ENCODE measurements at regions not wholly inside any gene's neighbourhood (a gene's known extent, or its start where the extent isn't known, plus 50 kb on each side); places are given as distances from the start of the nearest gene placed in this dataset.
A peak's percentile ranks its signal among the peaks of the same experiment; 100 is the strongest.

GRCh38 chr12:28874758-28875157, 274.3 kb upstream of the FAR2 start:
- Histone ChIP-seq H3K4me2 (ENCODE audit: low read length) (no peak overlapping the region), H3K9me3 (ENCODE audit: low read length) (no peaks in the 10 kb centered on the region), H3K9ac (ENCODE audit: low read length) (no peak overlapping the region), H3F3A (ENCODE audit: insufficient read depth, low read length) (no peaks in the 10 kb centered on the region), H2AFZ (ENCODE audit: low read length) (no peak overlapping the region), H3K4me1 (ENCODE audit: insufficient read depth, low read length, severe bottlenecking) (no peaks in the 10 kb centered on the region), H3K27ac (ENCODE audit: low read depth, low read length, poor library complexity, severe bottlenecking) (no peak overlapping the region), H4K20me1 (ENCODE audit: insufficient read depth, low read length) (no peaks in the 10 kb centered on the region), H3K9me2 (ENCODE audit: low read depth, low read length) (no peaks in the 10 kb centered on the region), H3K27me3 (ENCODE audit: insufficient read depth, low read length) (no peaks in the 10 kb centered on the region), H3K4me3 (ENCODE audit: low read depth, low read length, poor library complexity, severe bottlenecking) (no peak overlapping the region), H3K36me3 (ENCODE audit: insufficient read depth, low read length) (no peaks in the 10 kb centered on the region), H3K79me2 (ENCODE audit: insufficient read depth, low read length) (no peaks in the 10 kb centered on the region)
- no peak for TF ChIP-seq CTCF (IDR thresholded peaks at IDR 0.05; ENCODE audit: low read length)
- no peak for TF ChIP-seq EZH2 (IDR thresholded peaks at IDR 0.05; ENCODE audit: borderline replicate concordance, low read length)

- H3K9ac ChIP-seq (ENCODE audit: low read length), result no peak overlapping the region
- TF ChIP-seq EZH2 (IDR thresholded peaks at IDR 0.05; ENCODE audit: borderline replicate concordance, low read length) (no peak), CTCF (IDR thresholded peaks at IDR 0.05; ENCODE audit: low read length) (peak; percentile 11; the same call in 1 of the 2 replicates)
Observed at GRCh38 chr12:28876196-28876798, 272.8 kb upstream of the FAR2 start.

GRCh38 chr12:28877854-28878253, 271.2 kb upstream of the FAR2 start:
- no peak overlapping the region for H3K4me3 ChIP-seq (ENCODE audit: low read depth, low read length, poor library complexity, severe bottlenecking)
- no peaks in the 10 kb centered on the region for H3K4me1 ChIP-seq (ENCODE audit: insufficient read depth, low read length, severe bottlenecking)
- TF ChIP-seq EZH2 (IDR thresholded peaks at IDR 0.05; ENCODE audit: borderline replicate concordance, low read length), result no peak
- no peak for TF ChIP-seq CTCF (IDR thresholded peaks at IDR 0.05; ENCODE audit: low read length)
- no peaks in the 10 kb centered on the region for H4K20me1 ChIP-seq (ENCODE audit: insufficient read depth, low read length)
- no peak overlapping the region for H3K9ac ChIP-seq (ENCODE audit: low read length)
- no peak overlapping the region for H2AFZ ChIP-seq (ENCODE audit: low read length)
- no peaks in the 10 kb centered on the region for H3F3A ChIP-seq (ENCODE audit: insufficient read depth, low read length)
- no peaks in the 10 kb centered on the region for H3K36me3 ChIP-seq (ENCODE audit: insufficient read depth, low read length)
- no peaks in the 10 kb centered on the region for H3K79me2 ChIP-seq (ENCODE audit: insufficient read depth, low read length)
- H3K4me2 ChIP-seq (ENCODE audit: low read length), result no peak overlapping the region
- H3K9me3 ChIP-seq (ENCODE audit: low read length), result no peaks in the 10 kb centered on the region
- no peaks in the 10 kb centered on the region for H3K27me3 ChIP-seq (ENCODE audit: insufficient read depth, low read length)
- H3K27ac ChIP-seq (ENCODE audit: low read depth, low read length, poor library complexity, severe bottlenecking), result no peak overlapping the region
- no peaks in the 10 kb centered on the region for H3K9me2 ChIP-seq (ENCODE audit: low read depth, low read length)

More at GRCh38 chr12:28876196-28876798, 272.8 kb upstream of the FAR2 start:
- Histone ChIP-seq H3K4me1 (ENCODE audit: insufficient read depth, low read length, severe bottlenecking) (no peaks in the 10 kb centered on the region), H4K20me1 (ENCODE audit: insufficient read depth, low read length) (no peaks in the 10 kb centered on the region), H3K36me3 (ENCODE audit: insufficient read depth, low read length) (no peaks in the 10 kb centered on the region), H3K4me3 (ENCODE audit: low read depth, low read length, poor library complexity, severe bottlenecking) (no peak overlapping the region), H3K79me2 (ENCODE audit: insufficient read depth, low read length) (no peaks in the 10 kb centered on the region), H3K4me2 (ENCODE audit: low read length) (no peak overlapping the region), H2AFZ (ENCODE audit: low read length) (no peak overlapping the region), H3K9me3 (ENCODE audit: low read length) (no peaks in the 10 kb centered on the region), H3F3A (ENCODE audit: insufficient read depth, low read length) (no peaks in the 10 kb centered on the region), H3K9me2 (ENCODE audit: low read depth, low read length) (no peaks in the 10 kb centered on the region), H3K27me3 (ENCODE audit: insufficient read depth, low read length) (no peaks in the 10 kb centered on the region), H3K27ac (ENCODE audit: low read depth, low read length, poor library complexity, severe bottlenecking) (no peak overlapping the region)
